Right lobe of liver (tissue), 6 donors: ENCODE measurements at regions not wholly inside any gene's neighbourhood (a gene's known extent, or its start where the extent isn't known, plus 50 kb on each side); places are given as distances from the start of the nearest gene placed in this dataset.
"Not testable (repeated sequence)": the region's sequence is repeated elsewhere in the genome, so short reads cannot be mapped to it uniquely, and the experiment has no call there.

Experiments
- ATAC-seq, 4 donors: fragments of 200-7000 bp; cut with Tn5 transposase; one replicate each; pipeline ENCODE4 v1.9.1; 2020; ENCODE audit warnings: mild to moderate bottlenecking in 4 of 4, moderate library complexity in 4 of 4
- DNase-seq, 3 donors: peaks; one replicate each; pipeline ENCODE4 v3.0.0-alpha.2; 2020
- H3K27ac ChIP-seq, 3 donors: fragments of 200-600 bp; one replicate each; pipeline ENCODE4 v1.8.0; 2022
- H3K27me3 ChIP-seq, 2 donors: fragments of 200-600 bp; one replicate each; pipeline ENCODE4 v1.8.0; 2022
- H3K36me3 ChIP-seq, 4 donors: fragments of 200-600 bp; sonication (generic) in 1 of 4; one replicate each; pipeline versions ENCODE4 v1.5.1 to v1.8.0; 2017 to 2022; ENCODE audit warnings: control low read depth in 1 of 4
- H3K4me1 ChIP-seq, 4 donors: fragments of 200-600 bp; sonication (generic) in 1 of 4; one replicate each; pipeline versions ENCODE4 v1.5.1 to v1.8.0; 2017 to 2022; ENCODE audit warnings: control low read depth in 1 of 4
- H3K4me3 ChIP-seq, 3 donors: fragments of 200-600 bp; one replicate each; pipeline ENCODE4 v1.8.0; 2022
- H3K9me3 ChIP-seq, 4 donors: fragments of 200-600 bp; sonication (generic) in 1 of 4; one replicate each; pipeline versions ENCODE4 v1.5.1 to v1.8.0; 2017 to 2022; ENCODE audit warnings: control low read depth in 1 of 4
- WGBS: methylation state at CpG from one replicate; pipeline ENCODE4 v1.1.6; 2018; ENCODE audit warnings: low coverage, low lambda C conversion rate; ENCODE audit not compliant: insufficient coverage; ENCODE audit errors: missing lambda C conversion rate; 5-methylcytosine and 5-hydroxymethylcytosine counted together
- intact Hi-C, 2 donors: fragments of 100-400 bp; cut with DNase I; formaldehyde crosslinking; loops; one replicate each; pipeline versions ENCODE4 v1.11.2 to v1.14.1; 2022
- donor health status: DM: no; HTN: yes; CAD: no.
- donor health status: DM: no; HTN: no; CAD: no.
- donor health status: DM: no; HTN: no; CAD: no.
- donor health status: DM: no; HTN: yes; CAD: no.
- donor health status: DM: no; HTN: yes; CAD: no.

GRCh38 chr2:85487863-85488262 lies 51.1 kb upstream of the MAT2A start:
- H3K27me3 ChIP-seq, H3K36me3 ChIP-seq, intact Hi-C loops, H3K4me3 ChIP-seq, ATAC-seq, H3K4me1 ChIP-seq, H3K27ac ChIP-seq, H3K9me3 ChIP-seq: not testable (repeated sequence)
- no CpG with 5 or more reads among the region's 27 CpGs for WGBS
- peak in 1 of 3 donors; percentile 35 for DNase-seq
